ENCODE measurements at regions not wholly inside any gene's neighbourhood (a gene's known extent, or its start where the extent isn't known, plus 50 kb on each side); places are given as distances from the start of the nearest gene placed in this dataset.

DNA sequence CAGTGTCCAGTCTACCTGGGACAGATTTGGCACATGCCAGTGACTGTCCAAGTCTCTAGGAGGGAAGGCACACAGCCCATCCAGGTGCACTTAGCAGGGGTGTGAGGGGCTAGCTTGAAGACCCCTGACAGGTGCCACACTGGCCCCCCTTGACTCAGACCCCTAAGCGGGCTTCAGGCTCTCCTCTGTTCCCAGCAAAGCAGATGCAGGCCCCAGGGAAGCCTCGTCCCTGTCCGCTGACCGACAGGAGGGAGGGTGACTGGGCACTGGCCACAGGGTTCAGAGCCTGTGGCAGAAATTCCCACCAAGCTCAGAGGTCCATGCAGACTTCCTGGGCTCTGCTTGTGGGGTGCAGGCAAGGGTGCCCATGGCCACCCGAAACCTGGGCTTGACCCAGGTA, 239.8 kb upstream of the MYT1L start:
- DNase-seq (ENCODE audit: low read depth in 2 of 2), result no peak

DNA sequence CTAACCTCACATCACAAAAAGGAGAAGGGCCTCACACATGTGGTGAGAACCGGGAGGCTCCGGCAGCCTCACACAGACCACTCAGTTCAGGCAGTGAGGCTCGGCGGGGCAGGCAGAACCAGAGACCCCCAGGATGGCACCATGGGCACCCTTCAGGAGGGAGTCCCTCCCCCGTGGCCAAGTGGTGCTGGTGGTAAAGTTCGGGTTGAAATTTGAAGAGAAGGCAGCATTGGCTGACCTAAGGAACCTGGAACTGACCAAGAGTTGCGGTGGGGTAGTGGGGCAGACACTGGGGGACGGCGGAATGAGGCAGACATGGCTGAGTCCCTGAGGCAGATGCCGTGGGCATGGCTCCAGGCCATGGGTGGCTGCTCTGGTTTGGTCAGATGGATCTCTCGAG, 239.3 kb upstream of the MYT1L start:
- DNase-seq (ENCODE audit: low read depth in 2 of 2), result no peak

DNA sequence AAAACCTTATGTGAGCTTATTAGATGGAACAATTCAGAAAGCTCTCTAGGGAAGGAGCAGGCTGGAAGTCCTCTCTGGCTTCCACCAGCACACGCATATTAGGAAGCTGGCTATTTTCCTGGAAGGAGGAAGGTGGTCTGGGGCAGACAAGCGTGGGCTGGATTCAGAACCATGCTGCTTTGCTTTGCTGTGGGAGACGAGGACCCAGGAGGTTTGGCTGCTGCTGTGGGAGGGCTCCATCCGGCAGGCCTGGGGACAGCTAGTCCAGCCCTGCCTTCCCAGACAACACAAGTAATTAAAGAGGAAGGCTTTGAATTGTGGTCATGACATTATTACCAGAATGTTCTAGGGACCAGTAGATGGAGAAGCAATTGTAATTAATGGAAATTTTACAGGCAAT, 238.8 kb upstream of the MYT1L start:
- no peak for DNase-seq (ENCODE audit: low read depth in 2 of 2)

DNA sequence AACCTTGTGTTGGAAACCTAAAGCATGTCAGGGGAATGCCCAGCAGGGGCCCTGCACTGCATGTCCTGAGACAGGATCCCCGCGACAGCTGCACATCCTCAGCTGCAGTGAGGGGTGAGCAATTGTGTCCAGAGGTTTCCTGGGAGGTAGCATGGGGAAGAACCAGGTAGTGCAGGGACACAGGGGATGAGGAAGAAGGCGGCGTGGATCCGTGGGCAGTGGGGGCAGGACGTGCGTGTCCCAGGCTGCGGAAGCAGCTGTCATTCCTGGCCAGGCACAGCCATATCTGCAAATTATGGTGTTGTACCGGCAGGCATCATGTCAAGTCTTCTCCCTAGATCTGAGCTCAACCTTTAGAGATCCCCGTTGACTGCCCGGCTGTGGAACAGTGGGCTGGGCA, 238.2 kb upstream of the MYT1L start:
- no peak for DNase-seq (ENCODE audit: low read depth in 2 of 2)

DNA sequence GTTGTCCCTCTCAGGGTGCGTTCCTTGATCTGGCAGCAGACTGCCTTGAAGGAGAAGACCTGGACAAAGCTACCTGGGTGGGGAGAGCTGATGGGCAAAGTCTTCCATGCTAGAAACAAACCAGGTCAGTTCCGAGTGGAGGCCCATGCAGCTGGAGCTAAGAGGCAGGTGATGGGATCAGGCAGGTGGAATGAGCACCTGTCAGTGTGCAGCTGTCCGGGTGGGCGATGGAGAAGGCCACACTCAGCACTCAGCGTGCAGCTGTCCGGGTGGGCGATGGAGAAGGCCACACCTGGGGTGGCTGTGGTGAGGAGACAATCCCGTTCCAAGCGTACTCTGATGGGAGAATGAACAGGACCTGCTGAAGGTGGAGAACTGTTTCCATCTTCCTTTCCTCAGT, 237.3 kb upstream of the MYT1L start:
- no peak for DNase-seq (ENCODE audit: low read depth in 2 of 2)

DNA sequence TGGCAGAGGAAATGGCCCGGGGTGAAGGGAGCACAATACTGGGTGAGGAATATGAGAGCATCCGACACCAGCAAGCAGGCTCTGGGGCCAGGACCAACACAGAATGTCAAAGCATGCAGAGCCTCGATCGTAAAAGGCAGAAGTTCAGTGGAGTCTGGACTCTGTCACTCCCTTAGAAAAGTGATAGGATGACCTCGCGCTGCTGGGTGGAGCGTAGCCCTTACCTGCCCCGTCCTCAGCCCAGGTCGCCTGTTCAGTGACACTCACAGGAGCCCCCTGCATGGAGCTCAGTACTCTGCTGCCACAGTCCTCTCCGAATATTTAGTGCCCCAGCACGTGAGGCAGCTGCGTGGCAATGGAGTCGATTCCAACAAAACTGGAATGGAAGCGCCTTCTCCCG, 236.7 kb upstream of the MYT1L start:
- DNase-seq (ENCODE audit: low read depth in 2 of 2), result no peak

DNA sequence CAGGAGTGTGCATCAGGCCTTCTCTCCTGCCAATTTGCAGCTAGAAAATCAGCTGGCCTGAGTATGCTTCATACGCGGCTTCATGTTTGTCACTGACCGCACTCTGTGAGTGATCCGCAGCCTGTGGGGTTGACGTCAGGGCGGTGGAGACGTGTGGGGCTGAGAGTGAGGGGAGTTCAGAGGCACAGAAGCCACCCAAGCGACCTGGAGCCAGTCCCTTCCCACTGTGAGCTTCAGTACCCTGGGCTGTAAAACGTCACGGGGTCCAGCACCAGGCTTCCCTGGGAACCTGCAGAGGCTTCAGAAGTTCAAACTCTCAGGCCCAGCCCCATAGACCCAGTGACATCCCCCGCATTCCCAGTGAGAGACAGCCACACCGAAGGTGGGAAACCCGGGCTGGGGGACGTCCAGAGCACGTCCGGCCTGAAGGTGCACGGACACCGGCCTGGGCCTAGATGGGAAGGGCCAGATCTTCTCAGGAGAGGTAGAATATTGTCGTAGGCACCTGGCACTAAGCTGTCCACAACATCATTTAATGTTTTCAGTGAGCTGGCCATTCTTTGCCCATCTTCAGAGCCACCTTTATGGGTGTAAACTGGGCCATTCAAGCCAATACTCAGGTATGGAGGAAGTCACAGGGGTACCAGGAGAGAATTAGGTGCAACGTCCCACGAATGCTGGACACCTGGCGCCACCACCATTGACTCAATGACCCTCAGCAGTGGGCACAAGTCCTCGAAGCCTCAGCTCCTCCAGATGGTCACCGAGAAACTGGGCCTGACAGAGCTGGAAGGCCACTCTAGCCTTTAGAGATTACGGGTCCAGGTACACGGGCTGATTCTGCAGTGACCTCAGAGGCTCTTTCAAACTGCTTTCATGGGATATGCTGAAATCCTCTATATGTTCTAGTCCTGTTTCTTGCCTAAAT, 235.6 kb upstream of the MYT1L start:
- no peak for DNase-seq (ENCODE audit: low read depth in 2 of 2)

DNA sequence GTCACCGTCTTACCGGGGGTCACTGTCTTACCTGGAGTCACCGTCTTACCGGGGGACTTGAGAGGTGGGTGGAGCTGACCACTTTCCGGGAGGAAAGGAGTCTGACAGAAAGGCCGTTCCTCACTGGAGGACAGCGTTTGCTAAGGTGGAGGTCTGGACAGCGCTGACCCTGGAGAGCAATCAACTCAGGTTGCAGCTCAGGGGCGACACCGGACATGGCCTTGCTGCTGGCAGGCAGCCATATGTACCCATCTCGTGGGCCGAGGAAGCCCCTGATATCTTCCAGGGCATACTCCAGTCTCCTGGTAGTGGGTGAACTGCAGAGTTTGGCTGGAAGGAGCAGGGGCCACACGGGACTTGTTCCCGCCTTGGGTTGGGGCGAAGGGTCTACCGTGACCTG, 234.6 kb upstream of the MYT1L start:
- no peak for DNase-seq (ENCODE audit: low read depth in 2 of 2)

DNA sequence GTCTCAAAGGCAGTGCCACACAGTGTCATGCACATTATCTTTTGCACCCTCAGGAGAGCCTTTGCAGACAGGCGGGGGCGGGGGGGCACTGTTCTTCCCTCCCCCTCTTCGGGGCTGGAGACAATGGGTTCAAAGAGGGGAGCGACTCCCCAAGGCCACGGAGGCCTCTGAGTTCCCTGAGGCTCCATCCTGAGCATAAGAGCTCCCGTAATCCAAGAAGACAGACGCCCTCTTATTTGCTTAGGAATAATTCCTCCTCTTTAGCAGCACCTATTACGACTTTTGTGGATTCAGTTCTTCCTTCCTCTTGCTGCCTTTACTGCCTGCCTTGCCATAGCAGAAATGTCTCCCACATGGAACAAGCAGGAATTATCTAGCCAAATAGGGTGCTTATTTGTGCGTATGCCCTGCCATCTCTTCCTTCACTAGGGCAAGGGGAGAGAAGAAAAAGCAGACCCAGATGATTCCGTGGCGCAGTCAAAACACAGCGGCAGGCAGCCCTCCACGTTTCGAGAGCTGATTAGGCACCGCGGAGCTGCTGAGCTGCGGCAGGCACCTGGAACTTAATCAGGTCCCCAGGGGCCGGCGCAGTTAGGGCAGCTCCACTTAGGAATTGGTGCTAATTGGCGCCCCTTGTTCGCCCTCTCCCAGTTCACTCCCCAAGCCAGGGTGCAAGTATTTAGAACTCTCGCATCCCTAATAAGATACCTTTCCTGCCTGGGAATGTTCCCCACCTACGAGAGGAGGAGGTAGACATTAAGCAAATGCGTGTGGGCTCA, 233.4 kb upstream of the MYT1L start:
- DNase-seq (ENCODE audit: low read depth in 2 of 2), result no peak

DNA sequence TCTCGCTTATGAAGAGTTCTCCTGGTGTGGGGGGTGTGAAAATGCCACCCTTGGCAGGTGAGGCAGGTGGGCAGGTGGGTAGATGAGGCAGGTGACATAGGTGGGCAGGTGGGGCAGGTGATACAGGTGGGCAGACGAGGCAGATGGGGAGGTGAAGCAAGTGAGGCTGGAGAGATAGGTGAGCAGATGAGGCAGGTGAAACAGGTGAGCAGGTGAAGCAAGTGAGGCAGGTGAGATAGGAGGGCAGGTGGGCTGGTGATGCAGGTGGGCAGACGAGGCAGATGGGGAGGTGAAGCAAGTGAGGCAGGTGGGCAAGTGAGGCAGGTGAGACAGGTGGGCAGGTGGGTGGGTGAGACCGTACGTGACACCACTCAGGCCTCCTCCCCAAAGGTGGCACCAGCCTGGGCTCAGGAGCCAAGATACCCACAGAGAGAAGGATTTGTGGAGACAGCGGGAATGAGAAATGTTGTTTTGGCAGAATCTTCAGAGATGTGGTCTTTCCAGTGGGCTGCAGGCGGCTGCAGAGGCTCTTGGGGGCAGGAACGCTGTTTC, 232.3 kb upstream of the MYT1L start:
- DNase-seq (ENCODE audit: low read depth in 2 of 2), result no peak

DNA sequence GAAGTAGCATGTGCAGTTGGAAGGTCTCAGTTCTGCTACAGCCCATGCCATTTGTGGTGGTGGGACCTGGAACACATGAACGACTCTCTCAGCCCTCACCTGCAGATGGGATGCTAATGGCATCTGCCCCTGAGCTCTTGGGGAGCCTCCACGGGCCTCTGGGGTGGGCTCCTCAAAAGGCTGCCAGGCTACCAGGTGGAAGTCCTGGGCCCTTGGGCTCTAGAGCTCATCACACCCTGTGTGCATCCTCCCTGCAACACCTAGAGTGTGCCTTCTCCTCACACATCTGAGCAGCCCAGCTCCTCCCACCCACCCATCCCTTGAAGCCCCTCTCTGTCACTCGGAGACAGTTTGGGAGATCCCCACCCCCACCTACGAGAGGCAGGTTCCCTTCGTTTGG, 231.8 kb upstream of the MYT1L start:
- no peak for DNase-seq (ENCODE audit: low read depth in 2 of 2)

DNA sequence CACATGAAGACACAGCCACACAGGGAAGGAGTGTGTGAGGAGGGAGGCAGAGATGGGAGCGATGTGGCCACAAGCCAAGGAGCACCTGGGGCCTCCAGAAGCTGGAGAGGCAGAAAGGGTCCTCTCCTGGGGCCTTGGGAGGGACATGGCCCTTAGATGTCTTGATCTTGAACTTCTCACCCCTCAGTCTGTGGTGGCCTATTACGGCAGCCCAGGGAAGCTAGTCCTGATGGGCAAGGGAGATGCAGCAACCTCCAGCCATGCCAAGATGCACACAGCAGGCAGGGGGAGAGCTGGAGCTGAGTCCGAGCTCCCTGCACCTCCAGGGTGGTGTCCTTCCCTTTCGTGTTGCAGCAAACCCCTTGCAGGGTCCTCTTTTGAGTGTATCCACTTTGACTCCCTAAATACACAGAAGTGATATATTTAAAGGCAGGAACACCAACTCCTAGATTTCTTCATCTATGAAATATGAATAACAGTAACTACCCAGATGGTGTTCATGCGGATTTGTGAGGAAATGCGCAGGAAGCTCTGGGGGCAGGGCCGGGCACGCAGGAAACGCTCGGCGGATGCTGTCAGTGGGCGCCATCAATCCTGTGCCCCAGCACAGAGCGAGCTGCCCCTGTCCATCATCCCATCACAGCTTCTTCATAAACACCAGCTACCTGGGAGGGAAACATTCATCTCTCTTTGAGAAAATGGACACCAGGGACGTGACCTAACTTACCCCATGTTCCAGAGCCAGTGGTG, 230.4 kb upstream of the MYT1L start:
- no peak for DNase-seq (ENCODE audit: low read depth in 2 of 2)

DNA sequence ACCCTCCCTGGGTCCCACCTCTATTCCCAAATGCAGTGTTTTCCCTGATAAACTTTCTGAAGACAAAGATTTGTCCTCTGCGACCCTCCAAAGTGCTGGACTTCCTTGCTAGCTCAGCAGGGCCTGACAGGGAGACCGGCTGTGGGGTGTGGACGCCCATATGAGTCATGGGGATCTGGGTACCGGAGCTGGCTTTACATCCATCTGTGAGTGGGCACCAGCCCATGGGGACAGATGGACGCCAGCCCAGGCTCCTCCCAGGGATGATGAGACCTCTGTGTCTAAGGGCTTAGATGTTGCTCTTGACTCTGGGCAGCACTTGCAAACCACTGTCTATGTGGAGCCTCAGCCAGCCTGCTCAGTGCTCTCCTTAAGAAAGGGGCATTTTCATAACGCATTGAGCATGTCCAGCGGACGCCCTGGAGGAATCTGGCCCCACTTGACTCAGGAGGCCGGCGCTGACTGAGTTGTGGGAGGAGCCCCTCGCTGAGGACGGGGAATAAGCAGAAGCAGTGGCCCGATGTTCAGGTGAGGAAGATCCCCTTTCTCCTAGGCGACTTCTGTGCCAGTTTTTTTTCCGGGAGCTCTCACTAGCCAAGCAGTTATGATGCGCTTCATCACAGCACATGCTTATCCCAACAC, 229.4 kb upstream of the MYT1L start:
- no peak for DNase-seq (ENCODE audit: low read depth in 2 of 2)

DNA sequence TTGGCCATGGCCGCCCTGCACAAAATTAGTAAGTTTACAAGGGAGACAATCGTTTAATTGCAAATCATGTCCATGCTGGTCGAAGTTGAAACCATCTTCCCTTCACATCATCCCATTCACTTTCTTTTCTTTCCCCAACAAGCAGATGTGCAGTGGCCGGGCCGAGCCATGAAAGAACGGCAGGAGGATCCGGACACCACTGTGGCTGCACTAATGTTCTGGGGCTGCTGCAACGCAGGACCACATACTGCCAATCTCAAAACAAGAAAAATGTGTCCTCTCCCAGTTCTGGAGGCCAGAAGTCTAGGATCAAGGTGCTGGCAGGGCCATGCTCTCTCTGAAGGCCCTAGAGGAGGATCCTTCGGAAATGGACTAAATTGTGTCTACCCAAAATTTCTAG, 227.4 kb upstream of the MYT1L start:
- no peak for DNase-seq (ENCODE audit: low read depth in 2 of 2)

DNA sequence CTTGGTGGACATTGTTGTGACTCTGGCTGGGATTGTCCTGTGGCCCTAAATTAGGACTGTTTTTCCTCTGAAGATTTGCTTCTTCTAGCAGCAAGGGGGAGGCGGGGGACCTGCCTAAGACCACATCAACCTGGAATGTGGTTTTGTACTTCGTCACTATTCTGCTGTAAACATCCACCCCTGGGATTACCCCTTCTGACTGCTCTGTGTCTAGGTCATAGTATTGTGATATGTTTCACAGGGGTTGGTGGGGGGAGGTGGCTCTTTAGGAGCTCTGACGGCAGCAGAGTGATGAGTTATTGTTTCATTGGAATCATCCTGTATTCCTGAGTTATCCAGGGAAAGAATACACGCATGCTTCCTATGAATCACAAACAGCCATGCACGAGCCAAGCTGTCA, 226.4 kb upstream of the MYT1L start:
- no peak for DNase-seq (ENCODE audit: low read depth in 2 of 2)

DNA sequence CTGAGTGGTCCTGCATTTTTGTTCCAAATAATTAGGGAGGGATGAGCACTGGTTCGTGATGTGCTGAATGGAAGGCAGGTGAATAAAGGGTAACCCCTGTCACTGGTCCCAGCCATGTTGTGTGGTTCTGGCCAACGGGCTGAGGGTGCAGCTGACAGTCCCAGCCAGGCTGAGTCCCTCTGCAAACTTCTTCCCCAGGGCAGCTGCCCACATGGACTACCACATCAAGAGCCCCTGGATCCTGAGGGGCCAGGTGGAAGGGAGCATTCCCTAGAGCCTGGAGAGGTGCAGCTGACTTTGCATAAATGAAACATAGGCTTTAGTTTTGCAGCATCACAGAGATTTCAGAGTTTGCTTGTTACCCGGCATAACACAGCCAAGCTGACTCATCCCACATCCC, 219.8 kb upstream of the MYT1L start:
- no peak for DNase-seq (ENCODE audit: low read depth in 2 of 2)

DNA sequence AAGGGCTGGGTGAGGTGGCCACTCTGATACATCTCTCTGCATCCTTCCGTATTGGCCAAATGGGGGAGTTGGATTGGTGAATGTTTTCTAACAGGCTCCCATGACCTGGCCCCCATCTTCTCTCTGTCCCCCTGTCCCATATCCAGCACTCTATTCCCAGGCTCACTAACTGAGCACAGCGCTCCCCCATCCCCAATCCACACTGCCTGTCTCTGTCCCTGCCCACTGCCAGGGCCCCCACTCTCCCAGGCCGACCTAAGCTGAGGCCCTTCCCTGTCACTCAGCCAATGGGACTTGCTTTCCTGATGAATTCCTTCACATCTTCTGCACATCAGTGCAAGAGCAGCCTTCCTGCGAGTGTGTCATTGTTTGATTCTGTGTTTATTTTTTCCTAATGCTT, 216.8 kb upstream of the MYT1L start:
- no peak for DNase-seq (ENCODE audit: low read depth in 2 of 2)

DNA sequence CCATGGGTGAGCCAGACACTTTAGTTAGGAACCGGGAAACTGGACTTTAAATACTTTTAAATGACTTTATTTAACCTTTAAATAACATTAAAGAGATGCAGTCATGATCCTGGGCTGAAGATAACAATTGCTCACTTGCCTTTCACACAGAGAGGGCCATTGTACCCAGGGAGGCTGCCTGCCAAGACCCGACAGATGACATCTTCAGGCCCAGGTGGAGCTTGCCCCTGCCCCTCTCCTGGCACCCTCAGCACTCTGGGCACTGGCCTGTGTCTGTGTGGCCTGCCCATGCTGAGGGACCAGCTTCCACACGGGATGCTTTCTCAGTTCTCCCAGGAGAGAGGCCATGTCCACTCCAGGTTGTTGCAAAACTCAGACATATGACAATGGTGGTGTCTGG, 216.4 kb upstream of the MYT1L start:
- DNase-seq (ENCODE audit: low read depth in 2 of 2), result no peak

DNA sequence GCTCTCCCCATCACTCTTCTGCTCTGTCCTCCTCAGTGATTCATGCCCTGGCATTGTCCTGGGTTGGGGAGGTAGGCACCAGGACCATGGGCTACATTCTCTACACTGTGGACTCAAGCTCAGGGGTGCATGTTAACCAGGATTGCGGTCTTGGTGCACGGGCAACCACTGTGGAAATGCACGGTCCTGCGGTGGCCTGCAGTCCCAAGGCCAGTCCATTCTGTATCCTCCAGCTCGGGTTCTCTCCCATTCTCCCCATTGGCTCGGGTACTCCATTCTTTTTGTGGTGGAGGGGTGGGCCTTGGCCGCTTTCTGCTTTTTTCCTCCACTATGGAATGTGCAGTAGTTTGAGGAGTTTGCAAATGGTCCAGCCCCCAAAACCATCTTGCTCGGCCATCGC, 215.0 kb upstream of the MYT1L start:
- no peak for DNase-seq (ENCODE audit: low read depth in 2 of 2)

DNA sequence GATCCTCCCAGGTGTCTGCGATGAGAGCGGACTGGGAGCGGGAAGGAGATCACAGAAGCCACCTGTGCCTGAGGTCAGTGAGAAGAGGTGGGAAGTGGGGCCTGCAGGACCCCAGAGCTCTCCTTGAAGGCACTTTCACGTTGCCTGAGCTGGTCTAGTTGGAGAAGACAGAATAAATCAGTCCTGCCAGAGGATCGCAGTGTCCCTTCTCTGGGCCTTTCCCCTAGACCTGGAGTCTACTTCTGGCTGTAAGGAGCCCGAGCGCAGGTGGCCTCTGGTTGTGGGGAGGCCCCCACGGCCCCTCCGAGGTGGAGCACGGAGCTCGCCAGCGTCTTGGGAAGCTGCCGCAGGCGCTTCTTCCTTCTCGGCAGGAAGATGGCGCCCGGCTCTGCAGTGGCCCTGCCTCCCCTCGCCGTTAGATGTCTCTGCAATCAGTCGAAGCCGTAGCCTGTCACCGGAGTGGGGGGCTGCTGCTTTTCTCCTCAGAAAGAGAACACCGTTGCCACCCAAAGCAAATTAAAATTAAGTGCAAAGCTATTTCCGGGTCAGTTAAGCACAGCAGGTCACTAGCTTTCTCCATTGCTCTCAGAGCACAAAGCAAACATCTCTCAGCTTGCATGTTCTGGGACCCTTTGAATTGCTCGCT, 212.0 kb upstream of the MYT1L start:
- no peak for DNase-seq (ENCODE audit: low read depth in 2 of 2)

DNA sequence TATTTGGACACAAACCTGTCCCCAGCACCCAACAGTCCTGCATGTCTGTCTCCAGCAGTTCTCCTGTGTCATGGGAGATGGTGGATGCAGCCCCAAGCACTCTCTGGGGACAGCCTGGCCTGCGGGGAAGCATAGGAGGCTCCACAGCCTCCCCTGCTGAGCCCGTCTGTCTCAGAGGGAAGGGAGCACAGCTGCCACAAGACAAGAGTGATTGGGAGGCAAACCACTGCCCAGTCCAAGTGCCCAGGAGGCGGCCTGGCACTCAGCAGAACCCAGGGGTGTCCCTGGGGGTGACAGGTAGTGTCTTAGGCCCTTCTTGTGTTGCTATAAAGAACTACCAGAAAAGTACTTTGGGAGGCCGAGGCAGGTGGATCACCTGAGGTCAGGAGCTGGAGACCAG, 211.2 kb upstream of the MYT1L start:
- no peak for DNase-seq (ENCODE audit: low read depth in 2 of 2)
